OCI-LY7 (cell line): ENCODE measurements at regions not wholly inside any gene's neighbourhood (a gene's known extent, or its start where the extent isn't known, plus 50 kb on each side); places are given as distances from the start of the nearest gene placed in this dataset.

ENCODE experiments used
- BruUV-seq: library from RNA; stranded (reverse); fragments of 400-500 nt; replicated peaks from 2 replicates; lab custom pipeline; 2021; lab: Mats Ljungman, UMichigan
- CTCF ChIA-PET: fragments of 300-600 bp; sonication (Branson Sonifier 250); formaldehyde crosslinking; loops from one replicate; lab custom pipeline; 2022; ENCODE audit warnings: antibody characterized with exemption; ENCODE audit not compliant: unreplicated experiment; lab: Charles Lee
- POLR2A ChIA-PET: fragments of 300-600 bp; sonication (Branson Sonifier 250); formaldehyde crosslinking; loops from one replicate; lab custom pipeline; 2022; ENCODE audit warnings: antibody characterized with exemption; lab: Charles Lee
- DNase-seq: peaks from one replicate; pipeline ENCODE4 v3.0.0-alpha.2; 2015; ENCODE audit warnings: low spot score
- H2AFZ ChIP-seq: fragments of 200-600 bp; sonication (generic), shearing (Covaris generic); 2 replicates; pipeline ENCODE4 v1.6.1; 2014; ENCODE audit warnings: mild to moderate bottlenecking, antibody characterized with exemption, low read length, moderate library complexity
- H3K27ac ChIP-seq: fragments of 200-600 bp; sonication (generic); 2 replicates; pipeline ENCODE4 v1.5.1; 2014; ENCODE audit warnings: mixed run types, low read depth, mild to moderate bottlenecking, moderate library complexity, low read length, inconsistent platforms; ENCODE audit not compliant: poor library complexity, severe bottlenecking
- H3K36me3 ChIP-seq: fragments of 200-600 bp; sonication (generic); 2 replicates; pipeline ENCODE4 v1.6.1; 2014; ENCODE audit warnings: mild to moderate bottlenecking, antibody characterized with exemption, low read length, moderate library complexity, mixed read lengths; ENCODE audit not compliant: insufficient read depth
- H3K4me1 ChIP-seq: fragments of 200-600 bp; sonication (generic); 2 replicates; pipeline ENCODE4 v1.5.1; 2014; ENCODE audit warnings: mild to moderate bottlenecking, low read length; ENCODE audit not compliant: insufficient read depth, poor library complexity, severe bottlenecking
- H3K4me2 ChIP-seq: fragments of 200-600 bp; sonication (generic); 2 replicates; pipeline ENCODE4 v1.6.1; 2014; ENCODE audit warnings: mild to moderate bottlenecking, low read length
- H3K4me3 ChIP-seq: fragments of 200-600 bp; sonication (generic); 2 replicates; pipeline ENCODE4 v1.5.1; 2014; ENCODE audit warnings: mild to moderate bottlenecking, low read depth, low read length; ENCODE audit not compliant: poor library complexity, severe bottlenecking
- H3K79me2 ChIP-seq: fragments of 200-600 bp; sonication (generic); 2 replicates; pipeline ENCODE4 v1.6.1; 2016; ENCODE audit warnings: low read depth, mild to moderate bottlenecking, low read length, moderate library complexity, mixed read lengths; ENCODE audit not compliant: insufficient read depth
- H3K9me2 ChIP-seq: fragments of 200-600 bp; sonication (generic); 2 replicates; pipeline ENCODE4 v1.6.1; 2016; ENCODE audit warnings: mild to moderate bottlenecking, low read length, mixed read lengths; ENCODE audit not compliant: insufficient read depth
- H3K9me3 ChIP-seq: fragments of 200-600 bp; sonication (generic); 2 replicates; pipeline ENCODE4 v1.6.1; 2014; ENCODE audit warnings: mild to moderate bottlenecking, mixed run types, low read length, mixed read lengths
- H4K20me1 ChIP-seq: fragments of 200-600 bp; sonication (generic); 2 replicates; pipeline ENCODE4 v1.6.1; 2014; ENCODE audit warnings: mild to moderate bottlenecking, antibody characterized with exemption, low read length, moderate library complexity, mixed read lengths; ENCODE audit not compliant: insufficient read depth
- CTCF ChIP-seq: fragments of 200-600 bp; sonication (generic); conservative IDR thresholded peaks from 2 replicates; pipeline ENCODE4 v1.5.1; 2014; ENCODE audit warnings: mild to moderate bottlenecking, antibody characterized with exemption, low read length, moderate library complexity, mixed read lengths
- EZH2phosphoT487 ChIP-seq: fragments of 200-600 bp; sonication (generic); IDR thresholded peaks from 2 replicates; pipeline ENCODE4 v1.6.1; 2018; ENCODE audit warnings: low read depth, borderline replicate concordance, mild to moderate bottlenecking, mixed run types, antibody characterized with exemption, low read length, moderate library complexity, mixed read lengths
- intact Hi-C: fragments of 100-400 bp; cut with micrococcal nuclease; formaldehyde crosslinking; loops from one replicate; pipeline ENCODE4 v1.10.0; 2022; ENCODE audit not compliant: unreplicated experiment

DNA sequence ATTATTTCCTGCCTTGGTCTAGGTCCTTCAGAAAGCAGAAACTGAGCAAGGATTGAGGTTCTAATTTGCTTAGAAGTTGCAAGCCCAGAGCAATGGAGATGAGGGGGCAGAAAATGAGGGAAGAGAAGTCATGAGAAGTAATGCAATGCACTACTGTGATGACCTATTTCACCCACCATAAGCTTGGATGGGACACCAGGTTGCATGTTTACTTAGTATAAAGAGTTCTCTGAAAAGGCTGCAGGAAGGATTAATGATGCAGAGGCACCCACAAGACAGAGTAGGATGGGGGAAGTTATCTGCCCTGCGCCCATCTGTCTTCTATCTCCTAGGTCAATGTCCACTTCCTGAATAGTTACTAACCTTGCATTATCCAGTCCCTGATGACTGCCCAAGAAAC is 84.8 kb upstream of the SNRK start:
- POLR2A ChIA-PET: interaction anchor here (2.3 kb wide), 1 partner anchor 13 kb away, joined by 4 read pairs; no protein-coding TSS in a partner anchor

GRCh38 chr3:43199645-43200306 is 86.6 kb upstream of the SNRK start:
- BruUV-seq: no TSS peak
- TF ChIP-seq EZH2phosphoT487: no peak
- no peak for TF ChIP-seq CTCF
- no peak for DNase-seq
- no peak overlapping the region for H3K27ac ChIP-seq
- no peaks in the 10 kb centered on the region for H3K9me3 ChIP-seq
- ChIA-PET POLR2A (interaction anchor here (0.7 to 0.9 kb wide), 2 partner anchors 18 to 121 kb away, joined by 3 to 4 read pairs; no protein-coding TSS in a partner anchor), CTCF (no interaction called here)
- no peaks in the 10 kb centered on the region for H3K9me2 ChIP-seq
- H3K4me1 ChIP-seq: no peaks in the 10 kb centered on the region
- no peak overlapping the region for H2AFZ ChIP-seq
- no peak overlapping the region for H3K4me3 ChIP-seq
- no peak overlapping the region for H3K4me2 ChIP-seq
- H3K36me3 ChIP-seq: no peaks in the 10 kb centered on the region
- H4K20me1 ChIP-seq: no peaks in the 10 kb centered on the region
- no peaks in the 10 kb centered on the region for H3K79me2 ChIP-seq
- intact Hi-C loops: no loop called here

More for the DNA sequence above, 84.8 kb upstream of the SNRK start:
- H3K36me3 ChIP-seq: no peaks in the 10 kb centered on the region
- TF ChIP-seq CTCF: no peak
- TF ChIP-seq EZH2phosphoT487: no peak
- no peaks in the 10 kb centered on the region for H3K4me1 ChIP-seq
- H2AFZ ChIP-seq: no peak overlapping the region
- no peak for DNase-seq
- CTCF ChIA-PET: no interaction called here
- no peak overlapping the region for H3K4me3 ChIP-seq
- intact Hi-C loops: no loop called here
- no peaks in the 10 kb centered on the region for H3K9me2 ChIP-seq
- no peaks in the 10 kb centered on the region for H3K9me3 ChIP-seq
- no peak overlapping the region for H3K4me2 ChIP-seq
- no TSS peak for BruUV-seq
- H3K79me2 ChIP-seq: no peaks in the 10 kb centered on the region
- H4K20me1 ChIP-seq: no peaks in the 10 kb centered on the region
- no peak overlapping the region for H3K27ac ChIP-seq
